ENCODE measurements at regions not wholly inside any gene's neighbourhood (a gene's known extent, or its start where the extent isn't known, plus 50 kb on each side); places are given as distances from the start of the nearest gene placed in this dataset.

DNA sequence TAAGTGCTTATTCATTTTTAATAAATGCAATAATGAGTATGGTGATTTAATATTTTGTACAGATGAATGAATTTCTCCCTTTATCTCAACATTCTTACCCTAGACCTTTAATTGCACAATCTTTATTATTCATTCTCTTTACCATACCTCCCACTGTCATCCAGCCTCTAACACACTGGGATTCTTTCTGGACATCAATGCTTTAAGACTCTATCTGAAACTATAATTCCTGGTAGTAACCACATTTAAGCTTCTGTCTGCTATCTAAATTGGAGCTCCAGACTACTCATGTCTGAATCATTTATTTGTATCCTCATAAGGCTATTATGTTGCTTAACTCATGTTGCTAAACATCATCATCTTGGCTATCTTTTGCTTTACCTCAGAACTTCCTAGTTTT, 270.2 kb downstream of the ALG10B start:
- peak; percentile 77 for DNase-seq

DNA sequence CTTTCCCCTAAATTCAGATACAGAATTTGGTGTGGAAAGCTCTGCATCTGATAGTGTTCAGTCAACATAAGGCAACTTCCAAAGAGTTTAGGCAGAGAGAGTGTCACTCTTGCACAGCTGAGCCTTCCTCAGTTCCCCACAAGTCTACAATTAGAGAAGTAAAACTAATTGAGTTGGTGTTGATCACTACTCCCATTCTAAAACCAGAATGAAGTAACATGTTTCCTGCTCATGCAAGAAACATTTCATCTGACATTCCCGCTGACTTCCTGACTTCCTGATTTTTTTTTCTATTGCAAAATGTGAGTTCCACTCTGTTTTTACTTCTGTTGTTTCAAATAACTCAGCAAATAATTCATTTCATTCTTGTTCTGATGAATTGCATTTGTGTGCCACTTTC, 271.0 kb downstream of the ALG10B start:
- peak; percentile 86 for DNase-seq

DNA sequence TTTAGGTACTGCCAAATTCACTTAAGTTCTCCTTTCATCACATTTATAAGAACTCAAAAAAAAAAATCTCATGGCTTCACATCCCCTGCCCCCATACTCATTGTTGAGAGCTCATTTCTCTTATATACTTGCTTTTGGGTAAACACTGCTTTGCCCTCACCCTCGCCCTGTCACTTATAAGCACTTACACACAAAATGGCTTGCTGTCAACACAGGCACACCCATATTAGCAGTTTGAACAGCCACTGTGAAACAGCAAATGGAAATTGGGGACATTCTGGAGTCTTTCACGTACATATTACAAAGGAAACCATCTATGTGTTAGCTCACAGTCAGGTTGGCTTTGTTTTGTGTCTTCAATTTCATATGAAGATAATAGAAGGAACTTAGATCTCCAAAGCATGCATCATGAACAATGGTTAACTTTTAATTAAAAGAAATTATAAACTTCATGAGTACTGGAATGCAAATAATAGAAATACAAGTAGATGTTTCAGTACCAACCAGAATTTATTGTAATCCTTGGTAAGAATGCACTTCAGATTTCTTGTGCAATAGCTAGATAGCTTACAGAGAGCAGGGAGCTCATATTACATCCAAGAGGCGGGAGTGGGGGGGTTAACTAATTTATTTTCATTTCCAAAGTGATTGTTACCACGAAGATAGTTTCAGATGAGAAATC, 272.2 kb downstream of the ALG10B start:
- DNase-seq: no peak

DNA sequence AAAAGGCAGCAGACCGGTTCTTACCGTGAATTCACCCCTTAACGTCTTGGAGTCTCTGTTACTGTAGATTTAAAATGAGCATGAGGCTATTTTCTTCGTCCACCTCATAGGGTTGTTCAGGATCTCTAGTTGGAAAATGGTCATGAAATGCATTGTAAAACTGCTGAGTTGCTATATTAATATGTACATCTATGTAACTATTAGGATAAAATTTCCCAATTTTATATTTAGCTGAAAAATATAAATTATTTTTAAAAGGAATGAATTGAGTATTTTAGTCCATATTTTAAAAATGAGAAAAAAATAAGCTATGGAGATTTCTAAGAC, 272.7 kb downstream of the ALG10B start:
- DNase-seq: no peak

DNA sequence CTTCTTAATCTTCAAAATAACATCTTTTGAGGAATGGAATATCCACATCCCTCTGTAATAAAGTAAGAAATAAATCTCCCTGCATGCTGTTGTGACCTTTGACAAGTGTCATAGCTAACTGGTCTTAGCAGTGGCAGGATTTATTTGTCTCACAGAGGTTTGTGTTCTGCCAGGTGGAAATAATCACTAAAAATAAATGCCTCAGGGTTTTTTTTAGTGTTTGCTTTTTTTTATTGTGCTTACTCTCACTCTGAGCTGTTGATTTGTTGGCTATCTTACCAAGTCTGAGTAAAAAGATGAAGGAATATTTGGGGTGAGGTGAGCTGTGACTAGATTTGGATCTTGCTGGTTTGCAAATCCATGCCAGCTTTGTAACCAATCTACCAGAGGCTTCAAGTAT, 285.4 kb downstream of the ALG10B start:
- DNase-seq: no peak
